Osteocyte (in vitro differentiated cells): ENCODE measurements at regions not wholly inside any gene's neighbourhood (a gene's known extent, or its start where the extent isn't known, plus 50 kb on each side); places are given as distances from the start of the nearest gene placed in this dataset.

Experiments
- DNase-seq: peaks from one replicate; pipeline ENCODE4 v3.0.0; 2021; ENCODE audit warnings: mixed read lengths; ENCODE audit not compliant: unreplicated experiment; ENCODE audit errors: extremely low spot score
- H3K27ac Mint-ChIP-seq: one replicate; pipeline ENCODE4 v1.8.0; 2021; ENCODE audit warnings: mild to moderate bottlenecking, mixed read lengths; ENCODE audit not compliant: unreplicated experiment
- H3K27me3 Mint-ChIP-seq: one replicate; pipeline ENCODE4 v1.8.0; 2021; ENCODE audit warnings: mixed read lengths; ENCODE audit not compliant: unreplicated experiment
- H3K36me3 Mint-ChIP-seq: one replicate; pipeline ENCODE4 v1.8.0; 2021; ENCODE audit warnings: mixed read lengths; ENCODE audit not compliant: unreplicated experiment
- H3K4me1 Mint-ChIP-seq: one replicate; pipeline ENCODE4 v1.8.0; 2021; ENCODE audit warnings: mixed read lengths; ENCODE audit not compliant: unreplicated experiment
- H3K4me3 Mint-ChIP-seq: one replicate; pipeline ENCODE4 v1.8.0; 2021; ENCODE audit warnings: mild to moderate bottlenecking, moderate library complexity, mixed read lengths; ENCODE audit not compliant: unreplicated experiment
- H3K9me3 Mint-ChIP-seq: one replicate; pipeline ENCODE4 v1.8.0; 2021; ENCODE audit warnings: mixed read lengths; ENCODE audit not compliant: unreplicated experiment
- CTCF ChIP-seq: fragments of 200-600 bp; sonication (generic); IDR thresholded peaks from 2 replicates; pipeline ENCODE4 v1.5.0; 2021; ENCODE audit warnings: antibody characterized with exemption, mild to moderate bottlenecking, moderate library complexity

- Mint-ChIP-seq H3K27me3 (no peaks in the 10 kb centered on the region), H3K4me1 (no peaks in the 10 kb centered on the region), H3K36me3 (no peaks in the 10 kb centered on the region), H3K27ac (no peak overlapping the region), H3K9me3 (peaks cover 35% of the 10 kb centered on the region), H3K4me3 (no peak overlapping the region)
- no peak for DNase-seq
- TF ChIP-seq CTCF, result no peak
These were observed 720.1 kb downstream of the TYW1 start for GRCh38 chr7:67716729-67717128.

GRCh38 chr7:67723591-67723990 lies 727.0 kb downstream of the TYW1 start:
- TF ChIP-seq CTCF, result no peak
- Mint-ChIP-seq H3K27me3 (no peaks in the 10 kb centered on the region), H3K27ac (no peak overlapping the region), H3K4me3 (no peak overlapping the region), H3K4me1 (no peaks in the 10 kb centered on the region), H3K36me3 (no peaks in the 10 kb centered on the region), H3K9me3 (peaks cover 38% of the 10 kb centered on the region)
- DNase-seq, result no peak

GRCh38 chr7:67724435-67724834 lies 727.8 kb downstream of the TYW1 start:
- Mint-ChIP-seq H3K27ac (no peak overlapping the region), H3K4me1 (no peaks in the 10 kb centered on the region), H3K4me3 (no peak overlapping the region), H3K27me3 (no peaks in the 10 kb centered on the region), H3K36me3 (no peaks in the 10 kb centered on the region), H3K9me3 (peaks cover 44% of the 10 kb centered on the region)
- TF ChIP-seq CTCF, result no peak
- DNase-seq, result no peak

- Mint-ChIP-seq H3K36me3 (no peaks in the 10 kb centered on the region), H3K27me3 (no peaks in the 10 kb centered on the region), H3K4me3 (no peak overlapping the region), H3K9me3 (peaks cover 48% of the 10 kb centered on the region), H3K27ac (no peak overlapping the region), H3K4me1 (no peaks in the 10 kb centered on the region)
- no peak for DNase-seq
- TF ChIP-seq CTCF, result no peak
These were observed 728.3 kb downstream of the TYW1 start for GRCh38 chr7:67724955-67725354.

GRCh38 chr7:67725423-67725822 lies 728.8 kb downstream of the TYW1 start:
- TF ChIP-seq CTCF, result no peak
- Mint-ChIP-seq H3K36me3 (no peaks in the 10 kb centered on the region), H3K9me3 (peaks cover 48% of the 10 kb centered on the region), H3K27ac (no peak overlapping the region), H3K27me3 (no peaks in the 10 kb centered on the region), H3K4me3 (no peak overlapping the region), H3K4me1 (no peaks in the 10 kb centered on the region)
- DNase-seq, result no peak
